GM18498 (cell line): ENCODE measurements at regions not wholly inside any gene's neighbourhood (a gene's known extent, or its start where the extent isn't known, plus 50 kb on each side); places are given as distances from the start of the nearest gene placed in this dataset.
"Not testable (repeated sequence)": the region's sequence is repeated elsewhere in the genome, so short reads cannot be mapped to it uniquely, and the experiment has no call there.

Source experiments
- ATAC-seq: cut with Tn5 transposase; IDR thresholded peaks from one replicate; pipeline ENCODE4 v1.9.1; 2021; ENCODE audit warnings: mild to moderate bottlenecking, moderate library complexity; ENCODE audit not compliant: unreplicated experiment

DNA sequence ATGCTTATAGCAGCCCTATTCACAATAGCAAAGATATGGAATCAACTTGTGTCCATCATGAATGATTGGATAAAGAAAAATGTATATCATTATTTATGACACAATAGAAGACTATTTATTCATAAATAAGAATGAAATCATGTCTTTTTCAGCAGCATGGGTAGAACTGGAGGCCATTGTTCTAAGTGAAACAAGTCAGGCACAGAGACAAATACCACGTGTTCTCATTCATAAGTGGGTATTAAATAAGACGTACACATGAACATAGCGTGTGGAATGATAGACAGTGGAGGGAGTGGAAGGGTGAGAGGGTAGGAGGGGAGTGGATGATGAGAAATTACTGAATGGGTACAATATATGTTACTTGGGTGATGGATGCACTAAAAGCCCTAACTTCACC, 762.4 kb downstream of the REEP3 start:
- ATAC-seq = no peak

DNA sequence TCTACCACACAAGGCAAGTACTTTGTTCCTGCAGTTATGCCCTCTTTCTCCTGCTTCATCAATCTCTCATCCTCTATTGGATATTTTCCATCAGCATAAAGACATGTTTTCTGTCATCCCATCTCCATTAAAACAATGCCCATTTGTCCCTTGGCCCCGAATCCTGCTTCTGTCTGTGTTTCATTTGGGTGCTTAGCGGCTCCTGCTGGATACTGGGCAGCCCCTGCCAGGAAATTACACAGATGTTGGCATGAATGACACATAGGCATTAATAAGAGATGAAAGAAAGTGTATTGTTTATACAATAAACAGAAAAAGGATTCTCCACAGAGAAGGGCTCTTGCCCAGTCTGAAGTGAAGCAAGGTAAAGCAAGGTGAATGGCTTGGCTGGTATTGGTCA, 765.3 kb downstream of the REEP3 start:
- ATAC-seq = no peak

DNA sequence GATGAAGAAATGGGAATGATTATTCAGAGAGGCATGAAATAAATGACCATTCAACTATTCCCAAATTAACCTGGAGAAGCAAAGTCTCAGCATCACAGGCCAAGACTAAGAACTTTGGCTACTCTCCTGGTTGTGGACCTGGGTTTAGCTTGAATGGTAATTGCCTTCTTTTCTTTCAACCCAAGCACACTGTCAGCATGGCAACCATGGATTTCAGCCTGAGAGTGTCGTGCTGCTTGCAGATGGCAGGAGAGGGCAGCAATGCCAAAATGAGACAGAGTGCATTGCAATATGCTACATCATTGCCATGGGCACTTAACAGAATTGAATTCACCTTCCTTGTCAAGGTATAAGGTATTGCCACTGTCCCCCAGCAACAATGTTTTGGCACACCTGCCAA, 767.2 kb downstream of the REEP3 start:
- no peak for ATAC-seq

DNA sequence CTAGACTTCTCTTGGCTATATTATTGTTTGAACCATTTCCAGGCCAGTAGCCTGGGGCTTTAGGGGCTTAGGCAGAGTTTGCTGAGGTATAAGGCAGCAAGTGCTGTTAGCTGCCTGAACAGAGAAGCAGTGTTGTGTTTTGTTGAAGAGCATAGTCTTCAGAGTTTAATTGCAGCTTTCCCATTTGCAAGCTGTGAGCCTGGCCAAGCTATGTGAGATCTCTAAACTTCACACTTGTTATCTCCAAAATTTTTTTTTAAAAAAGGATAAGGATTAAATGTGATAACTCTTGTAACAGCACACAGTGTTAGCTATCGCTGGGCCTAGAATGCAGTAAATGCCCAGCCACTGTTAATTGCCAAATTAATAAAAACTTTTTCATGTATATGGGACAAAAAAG, 782.4 kb downstream of the REEP3 start:
- ATAC-seq = no peak

DNA sequence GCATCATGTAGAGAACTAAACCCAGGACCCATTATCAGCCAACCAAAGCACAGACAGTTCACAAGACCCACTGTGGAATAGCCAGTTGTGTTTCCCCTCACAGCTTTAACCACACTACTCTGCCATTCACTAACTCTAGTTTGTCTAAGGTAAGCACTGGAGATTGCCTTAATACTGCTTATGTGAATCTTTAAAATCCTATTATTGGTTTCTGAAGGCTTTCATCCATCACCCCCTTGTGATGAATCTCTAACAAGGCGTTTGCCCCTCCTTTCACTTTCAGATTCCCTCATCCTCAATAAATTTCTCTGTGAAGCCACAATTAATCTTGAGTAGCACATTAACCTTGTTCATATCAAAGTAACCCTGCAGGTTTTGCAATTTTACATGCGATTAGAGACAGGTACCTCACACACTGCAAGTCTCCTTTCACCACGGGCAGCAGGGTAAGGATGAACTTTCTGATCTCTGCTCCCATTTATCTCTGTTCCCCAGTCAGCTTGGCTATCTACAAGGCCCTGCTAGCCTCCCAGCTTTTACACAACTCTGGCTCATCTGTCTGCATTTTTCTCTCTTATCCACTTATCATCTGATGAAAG, 785.6 kb downstream of the REEP3 start:
- ATAC-seq = no peak

DNA sequence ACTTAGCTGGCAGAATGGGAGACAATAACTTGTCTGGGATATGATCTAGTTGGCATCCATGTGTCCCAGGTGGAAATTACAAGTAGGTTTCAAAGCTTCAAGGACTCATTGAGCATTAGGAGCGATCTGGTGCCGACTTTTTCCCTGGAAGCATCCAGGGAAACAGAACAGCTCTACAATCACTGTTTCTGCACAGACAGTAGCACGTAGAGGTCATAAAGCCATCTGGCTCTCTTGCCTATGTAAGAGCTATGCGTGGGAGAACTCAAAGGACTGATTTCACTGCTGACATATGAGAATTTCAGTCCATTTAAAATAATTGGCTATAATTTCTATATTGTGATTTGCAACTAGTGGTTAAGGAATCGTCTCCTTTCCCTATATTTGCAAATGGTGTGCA, 791.7 kb downstream of the REEP3 start:
- no peak for ATAC-seq

DNA sequence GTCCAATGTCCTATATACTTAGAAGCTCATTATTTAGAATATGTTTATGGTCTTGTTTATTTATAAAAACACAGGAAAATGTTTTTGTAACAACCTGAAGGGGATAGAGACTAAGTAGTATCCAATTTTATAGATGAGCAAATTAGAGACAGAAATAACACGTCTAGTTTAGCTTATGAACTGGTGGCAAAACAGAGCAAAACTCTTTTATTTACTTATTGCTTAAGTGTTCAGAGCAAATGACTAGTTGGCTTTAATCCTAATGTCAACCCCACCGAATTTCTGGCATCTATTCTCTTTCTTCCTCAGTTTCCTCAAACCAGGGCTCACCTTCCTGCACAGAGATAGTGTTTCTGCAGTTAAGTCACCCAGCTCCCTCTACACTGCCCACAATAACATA, 792.8 kb downstream of the REEP3 start:
- no peak for ATAC-seq

DNA sequence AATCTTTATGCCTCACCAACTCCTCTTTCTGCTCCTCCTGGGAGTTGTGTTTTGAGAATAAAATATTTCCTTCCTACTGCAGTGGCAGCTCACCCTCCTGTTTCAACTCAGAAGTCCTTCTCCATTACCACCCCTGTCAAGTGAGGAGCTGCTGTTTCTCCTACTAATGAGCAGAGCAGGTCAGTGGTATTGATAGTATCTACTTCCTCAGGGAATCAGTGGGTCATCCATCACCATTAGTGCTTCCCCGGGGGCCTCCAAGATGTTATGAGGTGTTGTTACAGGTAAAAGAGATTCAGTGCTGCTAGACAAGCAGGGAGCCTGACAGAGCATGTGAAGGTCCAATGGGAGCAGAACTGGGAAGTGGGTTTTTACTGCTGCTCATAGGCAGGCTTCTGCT, 795.2 kb downstream of the REEP3 start:
- no peak for ATAC-seq

DNA sequence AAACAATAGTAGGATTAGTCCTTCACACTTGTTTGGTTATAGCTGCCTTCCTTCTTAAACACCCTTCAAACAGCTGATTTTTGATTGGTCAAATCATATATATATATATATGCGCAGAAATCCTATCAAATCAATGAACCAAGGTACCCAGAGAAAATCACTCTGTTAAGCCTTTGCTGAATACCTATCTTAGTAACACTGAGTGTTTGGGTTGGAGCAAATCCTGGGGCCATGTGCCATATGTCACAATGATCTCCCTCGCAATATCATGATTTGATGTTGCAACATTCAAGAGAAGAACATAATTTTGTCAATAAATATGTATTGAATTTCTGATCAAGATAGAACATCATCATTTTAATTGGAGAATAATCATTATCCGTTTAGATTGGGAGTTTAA, 795.6 kb downstream of the REEP3 start:
- no peak for ATAC-seq

DNA sequence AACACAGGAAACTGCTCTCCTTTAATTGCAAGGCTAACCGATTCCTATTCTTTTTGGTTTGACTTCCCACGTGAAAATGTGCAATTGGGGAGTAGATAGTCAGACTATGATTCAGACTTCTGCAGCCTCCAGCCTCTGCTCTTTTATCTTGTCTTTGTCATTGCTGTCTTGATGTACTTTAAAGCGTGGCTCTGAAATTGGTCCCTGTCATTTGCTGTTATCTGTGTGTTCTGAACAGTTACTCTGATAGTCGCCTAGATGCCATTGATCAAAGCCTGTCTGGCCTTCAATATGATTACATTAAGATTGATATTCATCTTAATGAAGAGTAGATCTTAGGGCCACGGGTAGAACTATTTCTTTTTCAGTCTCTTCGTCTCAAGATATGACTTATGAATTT, 799.2 kb downstream of the REEP3 start:
- ATAC-seq = no peak

DNA sequence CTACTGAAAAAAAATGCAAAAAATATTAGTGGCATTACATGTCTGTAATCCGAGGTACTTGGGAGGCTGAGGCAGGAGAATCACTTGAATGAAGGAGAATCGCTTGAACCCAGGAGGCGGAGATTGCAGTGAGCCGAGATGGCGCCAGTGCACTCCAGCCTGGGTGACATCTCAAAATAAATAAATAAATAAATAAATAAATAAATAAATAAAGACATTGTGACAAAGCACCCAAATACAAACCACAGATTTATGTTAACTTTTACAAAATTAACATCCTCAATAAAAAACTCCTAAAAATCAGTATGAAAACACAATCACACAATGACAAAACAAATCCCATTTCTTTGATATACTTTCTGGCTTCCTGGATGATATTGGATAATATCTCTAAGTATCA, 808.3 kb downstream of the REEP3 start:
- no peak for ATAC-seq

DNA sequence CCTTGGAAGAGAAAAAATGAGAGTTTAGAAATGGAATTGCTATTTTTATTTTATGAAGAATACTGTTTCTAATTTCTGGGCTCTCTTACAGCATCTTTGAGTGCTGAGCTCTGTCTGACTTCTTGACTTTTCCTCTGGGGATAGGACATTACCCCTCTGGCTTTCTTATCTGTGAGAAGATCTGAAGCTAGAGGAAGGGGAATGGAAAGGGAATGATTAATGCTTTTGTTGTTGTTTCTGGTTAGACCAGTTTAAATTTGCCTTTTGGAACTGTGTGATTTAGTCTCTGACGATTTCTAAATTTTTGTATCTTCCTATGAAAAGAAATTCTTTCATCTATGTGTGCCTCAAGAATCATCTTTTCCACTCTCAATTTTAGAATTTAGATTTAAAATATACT, 811.4 kb downstream of the REEP3 start:
- ATAC-seq = no peak

DNA sequence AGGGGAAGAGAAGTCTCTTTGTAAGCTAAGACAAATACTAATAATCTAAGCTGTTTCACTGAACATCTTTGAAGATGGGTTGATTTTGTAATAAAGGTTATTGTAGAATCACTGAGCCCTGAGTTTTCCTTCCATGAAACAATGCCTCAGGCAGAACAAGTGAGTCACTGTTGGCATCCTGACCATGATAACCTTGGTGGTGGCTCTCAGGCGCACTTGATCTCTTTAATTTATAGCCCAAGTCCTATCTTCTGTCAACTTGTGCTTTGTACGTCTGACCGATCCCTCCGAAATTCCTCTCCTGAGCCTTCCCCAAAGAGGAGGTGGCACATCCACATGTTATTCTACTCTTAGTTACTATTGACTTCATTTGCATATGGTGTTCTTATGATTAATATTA, 812.9 kb downstream of the REEP3 start:
- ATAC-seq = no peak

DNA sequence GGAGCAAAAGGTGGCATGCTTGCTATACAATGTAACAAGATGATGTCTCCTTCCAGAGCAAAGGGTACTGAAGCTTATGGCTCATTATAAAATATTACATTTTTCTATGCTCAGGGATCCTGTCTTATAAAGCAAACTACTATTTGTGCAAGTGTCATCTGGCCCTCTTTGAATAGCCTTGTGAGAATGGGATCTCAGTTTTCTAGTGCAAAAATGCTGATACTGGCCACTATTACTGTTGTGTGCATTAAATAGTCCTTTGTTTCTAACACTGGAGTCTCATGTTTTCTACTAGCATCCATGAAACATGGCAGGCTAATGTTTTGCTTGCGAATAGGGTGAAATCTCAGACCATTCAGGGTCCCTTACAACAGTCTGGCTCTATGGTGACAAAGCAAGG, 823.0 kb downstream of the REEP3 start:
- ATAC-seq = no peak

DNA sequence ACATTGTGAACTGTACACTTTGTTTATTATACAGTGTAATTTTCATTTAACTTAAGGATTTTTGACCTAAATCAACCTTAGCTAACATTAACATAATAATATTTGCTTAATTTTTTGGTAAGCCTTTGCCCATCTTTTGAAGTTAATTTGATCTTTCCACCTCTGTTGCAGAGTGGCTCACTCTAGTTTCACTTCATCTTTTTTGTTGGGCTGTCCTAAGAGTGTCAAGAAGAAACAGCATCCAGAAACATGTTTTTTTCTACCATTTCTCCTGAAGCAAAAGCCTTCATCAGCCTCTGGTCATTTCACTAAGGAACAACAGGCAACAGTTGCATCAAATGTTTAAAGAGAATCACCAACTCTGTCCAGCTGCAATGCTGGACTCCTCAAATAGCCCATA, 824.7 kb downstream of the REEP3 start:
- no peak for ATAC-seq

DNA sequence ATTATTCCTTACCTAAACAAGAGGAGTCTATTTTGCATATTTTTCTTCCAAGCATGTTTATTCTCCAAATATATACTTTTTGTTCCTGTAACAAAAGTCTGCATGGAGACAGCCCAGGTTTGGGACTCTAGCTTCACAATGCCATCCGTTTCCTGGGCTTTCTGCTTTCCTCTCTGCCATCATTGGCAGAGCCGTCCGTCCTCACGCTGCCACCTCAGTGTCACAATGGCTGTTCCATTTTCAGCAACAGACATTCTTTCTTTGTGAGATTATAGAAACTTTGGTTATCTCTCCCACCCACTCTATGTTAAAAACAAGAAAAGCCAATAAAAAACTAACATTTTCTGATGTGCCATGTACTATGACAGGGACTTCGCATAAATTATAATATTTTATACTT, 825.2 kb downstream of the REEP3 start:
- ATAC-seq = no peak

DNA sequence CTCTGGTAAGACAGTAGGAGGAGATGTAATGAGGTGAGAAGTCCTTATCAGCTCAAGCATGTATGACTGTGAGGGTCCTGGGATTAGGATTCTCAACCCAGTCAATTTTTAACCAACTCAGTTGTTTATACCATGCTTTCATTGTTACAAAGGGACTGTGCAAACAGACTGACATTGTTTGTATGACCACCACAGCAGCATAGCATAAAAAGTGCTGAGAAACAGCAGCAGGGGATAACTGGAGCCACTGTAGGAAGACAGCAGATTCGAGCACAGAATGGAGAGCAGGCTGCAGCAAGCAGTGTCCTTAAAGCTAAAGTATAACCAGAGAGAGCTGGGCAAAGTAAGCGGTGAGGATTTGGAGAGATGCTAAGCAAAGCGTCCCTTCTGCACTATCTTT, 829.5 kb downstream of the REEP3 start:
- ATAC-seq = no peak

DNA sequence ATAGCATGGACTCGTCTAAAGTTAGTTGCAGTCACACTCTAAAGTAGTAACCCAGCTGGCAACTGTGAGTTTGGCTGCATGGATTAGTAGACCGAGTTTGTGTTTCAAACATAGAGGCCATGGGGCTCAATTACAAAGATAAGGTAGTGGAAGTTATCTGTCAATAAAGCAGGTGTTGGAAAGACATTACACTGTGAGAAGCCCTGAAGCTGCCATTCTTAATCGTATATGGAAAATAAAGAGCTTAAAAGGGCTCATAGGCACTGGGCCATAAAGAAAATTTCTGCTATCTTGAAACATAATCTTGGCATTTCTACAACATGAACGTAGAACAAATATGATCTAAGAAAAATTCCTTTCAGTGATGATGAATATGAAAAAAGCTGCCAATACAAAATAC, 837.7 kb downstream of the REEP3 start:
- no peak for ATAC-seq

DNA sequence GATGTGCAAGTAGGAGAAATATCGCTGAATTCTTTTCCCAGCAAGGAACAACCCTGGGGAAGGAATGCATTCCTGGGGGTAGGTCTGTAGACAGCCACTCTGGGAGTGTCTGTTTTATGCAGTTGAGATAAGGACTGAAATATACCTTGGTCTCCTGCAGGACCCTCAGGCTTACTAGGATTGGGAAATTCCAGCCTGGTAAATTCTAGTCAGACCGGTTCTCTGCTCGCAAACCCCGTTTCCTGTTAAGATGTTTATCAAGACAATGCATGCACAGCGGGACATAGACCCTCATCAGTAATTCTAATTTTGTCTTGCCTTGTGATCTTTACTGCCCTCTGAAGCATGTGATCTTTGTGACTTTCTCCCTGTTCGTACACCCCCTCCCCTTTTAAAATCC, 839.0 kb downstream of the REEP3 start:
- not testable (repeated sequence) for ATAC-seq

DNA sequence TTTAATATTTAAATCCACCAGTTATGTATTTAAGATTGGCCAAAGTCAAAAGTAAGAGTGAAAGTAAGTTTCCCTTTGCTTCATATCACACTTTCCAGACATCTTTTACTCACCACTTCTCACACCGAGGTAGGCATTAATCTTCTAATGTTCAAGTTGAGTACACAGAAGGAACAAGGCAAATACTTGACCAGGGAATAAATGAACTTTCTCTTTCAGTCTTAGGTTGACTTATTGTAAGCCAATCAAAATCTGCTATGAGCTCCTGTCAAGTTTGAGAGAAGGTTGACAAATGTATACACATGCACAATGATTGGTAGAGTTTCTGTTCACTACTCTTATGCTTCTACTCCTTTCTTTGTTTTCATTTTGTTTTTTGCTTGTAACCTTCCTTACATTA, 842.5 kb downstream of the REEP3 start:
- ATAC-seq = no peak

DNA sequence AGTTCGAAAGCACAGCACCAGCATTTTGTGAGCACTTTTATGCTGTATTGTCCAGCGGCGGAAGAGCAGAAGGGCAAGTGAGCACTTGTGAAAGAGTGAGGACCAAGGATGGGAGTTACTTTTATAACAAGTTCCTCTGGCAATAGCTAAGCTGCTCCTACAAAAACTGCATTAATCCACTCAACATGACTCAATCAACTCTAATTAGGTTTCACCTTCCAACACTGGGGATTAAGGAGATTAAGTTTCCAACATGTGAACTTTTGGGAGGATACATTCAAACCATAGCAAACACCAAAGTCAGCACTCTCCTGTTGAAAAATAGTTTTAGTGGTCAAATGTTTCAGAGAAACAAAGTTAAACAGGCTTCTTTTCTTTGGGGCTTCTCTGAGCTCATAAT, 844.5 kb downstream of the REEP3 start:
- no peak for ATAC-seq

DNA sequence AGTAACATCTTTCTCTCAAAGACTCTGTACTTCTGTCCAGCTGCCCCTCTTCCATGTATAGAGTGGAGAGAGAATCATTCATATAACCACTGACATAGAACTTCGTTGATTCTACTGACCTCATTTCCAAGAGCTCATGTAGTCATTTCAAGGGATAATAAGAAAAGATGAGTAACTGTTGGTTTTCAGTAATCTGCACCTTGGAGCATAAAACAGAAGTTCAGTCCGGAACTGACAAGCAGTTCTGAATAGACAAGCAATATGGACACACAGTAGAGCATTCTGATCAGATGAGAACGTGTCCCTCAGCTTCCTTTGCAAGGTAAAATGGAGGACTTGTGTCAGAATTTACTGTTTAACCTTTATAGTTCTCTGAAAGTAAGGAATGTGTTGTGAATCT, 847.1 kb downstream of the REEP3 start:
- ATAC-seq = no peak

DNA sequence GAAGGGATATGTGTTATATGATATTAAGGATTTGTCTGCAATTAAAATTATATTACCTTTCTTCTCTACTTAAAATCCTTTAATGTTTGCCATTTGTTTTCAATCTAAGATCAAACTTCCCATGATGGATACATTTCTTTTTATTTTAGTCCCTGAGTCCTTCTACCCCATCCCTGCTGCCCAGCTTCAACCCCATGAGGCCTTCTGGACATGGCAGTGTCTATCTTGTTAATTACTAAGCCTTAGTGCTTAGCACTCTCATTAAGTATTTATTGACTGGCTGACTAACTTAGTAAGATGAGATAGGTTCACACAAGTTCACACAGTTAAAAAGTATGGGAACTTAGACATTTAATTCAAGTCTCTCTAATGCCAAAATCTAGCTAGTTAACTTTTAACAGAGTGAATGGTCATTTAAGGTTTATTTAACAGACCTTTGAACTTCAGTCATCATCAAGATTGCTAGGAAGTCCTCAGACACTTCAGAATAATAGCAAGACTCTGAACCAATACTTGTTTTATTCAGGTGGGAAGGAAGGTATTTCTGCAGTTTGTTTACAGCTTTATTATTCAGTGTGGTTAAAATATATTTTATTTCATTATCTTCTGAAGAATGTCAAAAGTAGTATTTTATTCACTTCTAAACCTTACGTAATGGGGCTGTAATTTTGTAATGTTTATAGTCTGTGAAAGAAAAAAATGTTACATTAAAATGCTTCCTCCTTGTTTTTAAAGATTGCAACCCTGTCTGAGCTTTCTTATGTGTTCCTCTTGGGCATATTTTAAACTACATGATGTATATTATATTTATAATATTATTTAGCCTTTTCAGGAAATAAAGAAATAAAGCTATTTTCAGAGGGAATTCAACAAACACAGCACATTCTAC, 848.9 kb downstream of the REEP3 start:
- ATAC-seq = no peak
